B cell (primary cell): ENCODE measurements at regions not wholly inside any gene's neighbourhood (a gene's known extent, or its start where the extent isn't known, plus 50 kb on each side); places are given as distances from the start of the nearest gene placed in this dataset.

ENCODE experiments used
- ATAC-seq: fragments of 200-7000 bp; cut with Tn5 transposase; one replicate; pipeline ENCODE4 v1.10.0; 2021; ENCODE audit warnings: low read depth, mild to moderate bottlenecking, moderate number of reproducible peaks, moderate library complexity
- CTCF ChIA-PET: fragments of 350-600 bp; sonication (Branson Sonifier 250); formaldehyde crosslinking; loops from one replicate; lab custom pipeline; 2021; ENCODE audit warnings: antibody characterized with exemption, inconsistent platforms; lab: Charles Lee
- POLR2A ChIA-PET: fragments of 350-600 bp; sonication (Branson Sonifier 250); formaldehyde crosslinking; loops from one replicate; lab custom pipeline; 2021; ENCODE audit warnings: antibody characterized with exemption; lab: Charles Lee
- DNase-seq: peaks from one replicate; pipeline ENCODE4 v3.0.0; 2013
- H2AFZ ChIP-seq: 2 replicates; pipeline ENCODE4 v1.6.1; 2012; ENCODE audit warnings: mild to moderate bottlenecking, low read depth, low read length; ENCODE audit not compliant: insufficient read depth, poor library complexity, severe bottlenecking
- H3K27ac ChIP-seq, 2 donors: 1 replicate in 1 of 2; 2 replicates in 1 of 2; pipeline ENCODE4 v1.5.1; 2012 to 2013; ENCODE audit warnings: low read length in 2 of 2, mild to moderate bottlenecking in 2 of 2, moderate library complexity in 1 of 2
- H3K27me3 ChIP-seq, 4 experiments: fragments of 200-600 bp in 1 of 4; sonication (generic) in 1 of 4; replicated peaks in 1 of 4; 1 replicate in 2 of 4; 2 replicates in 2 of 4; pipeline versions ENCODE4 v1.6.1 to v1.7.0; 2013 to 2016; ENCODE audit warnings: low read length in 3 of 4, mild to moderate bottlenecking in 2 of 4, mixed read lengths in 1 of 4, moderate library complexity in 1 of 4; ENCODE audit not compliant: insufficient read depth in 4 of 4, control insufficient read depth in 3 of 4; ENCODE audit errors: control extremely low read depth in 1 of 4
- H3K36me3 ChIP-seq, 2 experiments: replicated peaks in 1 of 2; 1 replicate in 1 of 2; 2 replicates in 1 of 2; pipeline versions ENCODE4 v1.6.1 to v1.7.1; 2013; ENCODE audit warnings: low read length in 1 of 2; ENCODE audit not compliant: insufficient read depth in 2 of 2, control insufficient read depth in 1 of 2; ENCODE audit errors: control extremely low read depth in 1 of 2, extremely low read depth in 1 of 2
- H3K4me1 ChIP-seq, 2 donors: fragments of 200-600 bp in 1 of 2; sonication (generic) in 1 of 2; 1 replicate in 1 of 2; 2 replicates in 1 of 2; pipeline versions ENCODE4 v1.5.1 to v1.6.1; 2013 to 2017; ENCODE audit warnings: low read length in 2 of 2; ENCODE audit not compliant: control insufficient read depth in 2 of 2, insufficient read depth in 2 of 2
- H3K4me2 ChIP-seq: replicated peaks from 2 replicates; pipeline ENCODE3; 2012; ENCODE audit warnings: mild to moderate bottlenecking, low read depth, low read length; ENCODE audit not compliant: poor library complexity, severe bottlenecking
- H3K4me3 ChIP-seq, 5 experiments: fragments of 200-600 bp in 1 of 5; sonication (generic) in 1 of 5; 1 replicate in 3 of 5; 2 replicates in 2 of 5; pipeline versions ENCODE4 v1.5.1 to v1.7.0; 2011 to 2016; ENCODE audit warnings: low read length in 4 of 5, mild to moderate bottlenecking in 4 of 5, low read depth in 2 of 5, control low read depth in 1 of 5, moderate library complexity in 1 of 5; ENCODE audit not compliant: insufficient read depth in 1 of 5; ENCODE audit errors: control extremely low read depth in 1 of 5, extremely low read depth in 1 of 5
- H3K79me2 ChIP-seq: fragments of 200-600 bp; sonication (generic); one replicate; pipeline ENCODE4 v1.6.0; 2016; ENCODE audit warnings: low read length; ENCODE audit not compliant: control insufficient read depth, insufficient read depth
- H3K9ac ChIP-seq: fragments of 200-600 bp; sonication (generic); 2 replicates; pipeline ENCODE4 v1.6.1; 2017; ENCODE audit warnings: mild to moderate bottlenecking, low read length, moderate library complexity
- H3K9me3 ChIP-seq, 3 donors: one replicate each; pipeline versions ENCODE4 v1.6.1 to v1.7.1; 2013; ENCODE audit warnings: low read length in 2 of 3; ENCODE audit not compliant: control insufficient read depth in 2 of 3, insufficient read depth in 1 of 3; ENCODE audit errors: control extremely low read depth in 1 of 3
- H4K20me1 ChIP-seq: 2 replicates; pipeline ENCODE4 v1.6.0; 2012; ENCODE audit warnings: mild to moderate bottlenecking, low read length; ENCODE audit not compliant: insufficient read depth, control insufficient read depth, poor library complexity, severe bottlenecking
- H3K27ac Mint-ChIP-seq: one replicate; pipeline ENCODE4 v1.8.0; 2021; ENCODE audit warnings: mixed read lengths
- H3K27me3 Mint-ChIP-seq: one replicate; pipeline ENCODE4 v1.8.0; 2021; ENCODE audit warnings: mixed read lengths
- H3K4me1 Mint-ChIP-seq: one replicate; pipeline ENCODE4 v1.8.0; 2021; ENCODE audit warnings: mixed read lengths
- H3K4me3 Mint-ChIP-seq: one replicate; pipeline ENCODE4 v1.8.0; 2021; ENCODE audit warnings: mixed read lengths
- H3K9me3 Mint-ChIP-seq: one replicate; pipeline ENCODE4 v1.8.0; 2022; ENCODE audit warnings: mixed read lengths; ENCODE audit not compliant: insufficient read depth
- EZH2 ChIP-seq: IDR thresholded peaks from 2 replicates; pipeline ENCODE4 v1.6.1; 2012; ENCODE audit warnings: borderline replicate concordance, low read depth, mild to moderate bottlenecking, moderate library complexity, low read length; ENCODE audit not compliant: insufficient read depth, poor library complexity, severe bottlenecking
- WGBS: methylation state at CpG from one replicate; pipeline ENCODE4 v1.1.5; 2013; ENCODE audit warnings: missing lambda C conversion rate; ENCODE audit not compliant: insufficient coverage; 5-methylcytosine and 5-hydroxymethylcytosine counted together
- intact Hi-C: fragments of 100-400 bp; cut with micrococcal nuclease; formaldehyde crosslinking; loops from one replicate; pipeline ENCODE4 v1.10.0; 2022
- TF ChIP-seq, protein P1 (sequence below): fragments of 200-600 bp; IDR thresholded peaks from one replicate; pipeline ENCODE4 v1.8.0; 2022; ENCODE audit warnings: antibody characterized with exemption, mild to moderate bottlenecking

DNA sequence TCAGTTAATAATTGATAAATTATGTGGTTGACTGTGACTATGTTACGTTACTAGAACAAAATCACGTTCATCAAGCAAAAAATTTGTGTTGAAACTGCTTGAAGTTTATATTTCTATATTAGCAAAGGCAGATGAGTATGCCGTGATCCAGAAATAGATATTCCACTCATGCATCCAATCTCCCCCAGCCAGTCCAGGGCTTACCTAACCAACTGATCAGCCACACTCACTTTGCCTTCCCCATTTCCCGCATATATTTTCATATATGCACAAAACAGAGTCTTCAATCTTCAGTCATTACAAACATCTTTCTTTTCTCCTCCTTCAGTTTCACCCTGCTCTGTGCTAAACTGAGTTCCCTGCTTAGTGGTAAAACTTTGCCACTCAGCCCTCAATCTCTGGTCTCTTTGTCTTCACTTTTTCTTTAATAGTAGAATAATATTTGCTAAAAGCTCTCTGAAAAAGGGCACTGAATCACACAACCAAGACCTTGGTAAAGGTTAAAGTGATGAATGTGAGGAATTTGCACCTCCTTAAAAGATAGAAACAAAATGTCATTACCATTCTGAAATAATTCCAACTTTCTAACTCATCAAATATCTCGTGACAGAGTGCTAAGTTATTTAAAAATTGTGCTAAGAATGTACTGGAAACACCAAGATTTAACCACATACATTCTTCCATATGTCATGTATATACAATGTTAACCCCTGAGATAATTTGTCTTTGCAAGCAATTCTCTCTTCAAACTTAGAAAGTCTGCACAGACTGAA is 893.2 kb upstream of the CRIM1 start:
- TF ChIP-seq EZH2, result no peak
- TF ChIP-seq, protein P1, sequence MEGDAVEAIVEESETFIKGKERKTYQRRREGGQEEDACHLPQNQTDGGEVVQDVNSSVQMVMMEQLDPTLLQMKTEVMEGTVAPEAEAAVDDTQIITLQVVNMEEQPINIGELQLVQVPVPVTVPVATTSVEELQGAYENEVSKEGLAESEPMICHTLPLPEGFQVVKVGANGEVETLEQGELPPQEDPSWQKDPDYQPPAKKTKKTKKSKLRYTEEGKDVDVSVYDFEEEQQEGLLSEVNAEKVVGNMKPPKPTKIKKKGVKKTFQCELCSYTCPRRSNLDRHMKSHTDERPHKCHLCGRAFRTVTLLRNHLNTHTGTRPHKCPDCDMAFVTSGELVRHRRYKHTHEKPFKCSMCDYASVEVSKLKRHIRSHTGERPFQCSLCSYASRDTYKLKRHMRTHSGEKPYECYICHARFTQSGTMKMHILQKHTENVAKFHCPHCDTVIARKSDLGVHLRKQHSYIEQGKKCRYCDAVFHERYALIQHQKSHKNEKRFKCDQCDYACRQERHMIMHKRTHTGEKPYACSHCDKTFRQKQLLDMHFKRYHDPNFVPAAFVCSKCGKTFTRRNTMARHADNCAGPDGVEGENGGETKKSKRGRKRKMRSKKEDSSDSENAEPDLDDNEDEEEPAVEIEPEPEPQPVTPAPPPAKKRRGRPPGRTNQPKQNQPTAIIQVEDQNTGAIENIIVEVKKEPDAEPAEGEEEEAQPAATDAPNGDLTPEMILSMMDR, result no peak
- Histone ChIP-seq H3K36me3 (no peaks in the 10 kb centered on the region), H3K9me3 (no peaks in the 10 kb centered on the region), H3K4me2 (no peak overlapping the region), H3K9ac (no peak overlapping the region), H2AFZ (no peak overlapping the region), H3K27me3 (no peaks in the 10 kb centered on the region), H3K27ac (no peak overlapping the region), H4K20me1 (no peaks in the 10 kb centered on the region), H3K4me1 (no peaks in the 10 kb centered on the region), H3K4me3 (no peak overlapping the region), H3K79me2 (no peaks in the 10 kb centered on the region)
- Mint-ChIP-seq H3K27me3 (no peaks in the 10 kb centered on the region), H3K9me3 (no peaks in the 10 kb centered on the region), H3K4me3 (no peak overlapping the region), H3K27ac (no peak overlapping the region), H3K4me1 (no peaks in the 10 kb centered on the region)
- DNase-seq (no peak), ATAC-seq (no peak)
- ChIA-PET CTCF (no interaction called here), POLR2A (no interaction called here)
- intact Hi-C loops, result no loop called here
- WGBS, result 90% methylated on average over 1 of the region's 5 CpGs

GRCh38 chr2:35461406-35461805 is 894.2 kb upstream of the CRIM1 start:
- Histone ChIP-seq H4K20me1 (no peaks in the 10 kb centered on the region), H3K79me2 (no peaks in the 10 kb centered on the region), H2AFZ (no peak overlapping the region), H3K36me3 (no peaks in the 10 kb centered on the region), H3K4me2 (no peak overlapping the region), H3K4me3 (no peak overlapping the region), H3K9me3 (no peaks in the 10 kb centered on the region), H3K27ac (no peak overlapping the region), H3K4me1 (no peaks in the 10 kb centered on the region), H3K27me3 (no peaks in the 10 kb centered on the region), H3K9ac (no peak overlapping the region)
- Mint-ChIP-seq H3K4me3 (no peak overlapping the region), H3K27me3 (no peaks in the 10 kb centered on the region), H3K9me3 (no peaks in the 10 kb centered on the region), H3K4me1 (no peaks in the 10 kb centered on the region), H3K27ac (no peak overlapping the region)
- ATAC-seq (no peak), DNase-seq (no peak)
- intact Hi-C loops, result no loop called here
- no peak for TF ChIP-seq EZH2
- TF ChIP-seq, protein P1, result no peak
- CTCF ChIA-PET, result interaction anchor here (0.8 kb wide), 1 partner anchor 11 kb away, joined by 3 read pairs; no protein-coding TSS in a partner anchor
- POLR2A ChIA-PET, result no interaction called here
